GM19193 (cell line): ENCODE measurements at regions not wholly inside any gene's neighbourhood (a gene's known extent, or its start where the extent isn't known, plus 50 kb on each side); places are given as distances from the start of the nearest gene placed in this dataset.

ENCODE experiments used
- POLR2A ChIP-seq: IDR thresholded peaks from 4 replicates; pipeline ENCODE4 v1.6.1; 2011; ENCODE audit not compliant: insufficient read depth, insufficient read length; ENCODE audit errors: extremely low read depth

- TF ChIP-seq POLR2A: no peak
Measured at GRCh38 chr15:39310633-39311032, 270.2 kb upstream of the THBS1 start.

- no peak for TF ChIP-seq POLR2A
Measured at GRCh38 chr15:39312984-39313383, 267.9 kb upstream of the THBS1 start.

- TF ChIP-seq POLR2A: no peak
Measured at GRCh38 chr15:39313467-39313866, 267.4 kb upstream of the THBS1 start.

- no peak for TF ChIP-seq POLR2A
Measured at GRCh38 chr15:39313881-39314280, 267.0 kb upstream of the THBS1 start.

- no peak for TF ChIP-seq POLR2A
Measured at GRCh38 chr15:39315206-39315850, 265.6 kb upstream of the THBS1 start.

GRCh38 chr15:39317225-39317624 is 263.7 kb upstream of the THBS1 start:
- no peak for TF ChIP-seq POLR2A

- TF ChIP-seq POLR2A: no peak
Measured at GRCh38 chr15:39318231-39318630, 262.6 kb upstream of the THBS1 start.

- TF ChIP-seq POLR2A: no peak
Measured at GRCh38 chr15:39320355-39320754, 260.5 kb upstream of the THBS1 start.

GRCh38 chr15:39320886-39321285 is 260.0 kb upstream of the THBS1 start:
- no peak for TF ChIP-seq POLR2A

GRCh38 chr15:39321977-39322376 is 258.9 kb upstream of the THBS1 start:
- no peak for TF ChIP-seq POLR2A

GRCh38 chr15:39323157-39323556 is 257.7 kb upstream of the THBS1 start:
- no peak for TF ChIP-seq POLR2A

- TF ChIP-seq POLR2A: no peak
Measured at GRCh38 chr15:39323706-39324105, 257.2 kb upstream of the THBS1 start.

- no peak for TF ChIP-seq POLR2A
Measured at GRCh38 chr15:39326306-39326975, 254.4 kb upstream of the THBS1 start.

GRCh38 chr15:39327005-39327730 is 253.7 kb upstream of the THBS1 start:
- no peak for TF ChIP-seq POLR2A

- TF ChIP-seq POLR2A: no peak
Measured at GRCh38 chr15:39330061-39330460, 250.8 kb upstream of the THBS1 start.

- no peak for TF ChIP-seq POLR2A
Measured at GRCh38 chr15:39331584-39331983, 249.3 kb upstream of the THBS1 start.

- TF ChIP-seq POLR2A: no peak
Measured at GRCh38 chr15:39332846-39333245, 248.0 kb upstream of the THBS1 start.

GRCh38 chr15:39333393-39333792 is 247.5 kb upstream of the THBS1 start:
- TF ChIP-seq POLR2A: no peak
